HepG2 (cell line): ENCODE measurements at regions not wholly inside any gene's neighbourhood (a gene's known extent, or its start where the extent isn't known, plus 50 kb on each side); places are given as distances from the start of the nearest gene placed in this dataset.

ENCODE experiments used
- CEBPB ChIP-seq: IDR thresholded peaks from 2 replicates; pipeline ENCODE4 v1.6.1; 2011; ENCODE audit warnings: low read depth, low read length, improper control_type of control experiment, borderline replicate concordance
- SOX6 ChIP-seq, 2 experiments: fragments of 450-650 bp in 1 of 2; sonication (generic) in 1 of 2; formaldehyde crosslinking in 1 of 2; IDR thresholded peaks; 2 replicates each; pipeline versions ENCODE4 v1.4.0 to v1.6.1; 2017 to 2020; ENCODE audit warnings: antibody characterized with exemption in 1 of 2, mild to moderate bottlenecking in 1 of 2, missing genetic modification reagents in 1 of 2
- ZNF3 ChIP-seq: IDR thresholded peaks from 2 replicates; pipeline ENCODE4 v1.7.0; 2017; ENCODE audit warnings: inconsistent platforms

DNA sequence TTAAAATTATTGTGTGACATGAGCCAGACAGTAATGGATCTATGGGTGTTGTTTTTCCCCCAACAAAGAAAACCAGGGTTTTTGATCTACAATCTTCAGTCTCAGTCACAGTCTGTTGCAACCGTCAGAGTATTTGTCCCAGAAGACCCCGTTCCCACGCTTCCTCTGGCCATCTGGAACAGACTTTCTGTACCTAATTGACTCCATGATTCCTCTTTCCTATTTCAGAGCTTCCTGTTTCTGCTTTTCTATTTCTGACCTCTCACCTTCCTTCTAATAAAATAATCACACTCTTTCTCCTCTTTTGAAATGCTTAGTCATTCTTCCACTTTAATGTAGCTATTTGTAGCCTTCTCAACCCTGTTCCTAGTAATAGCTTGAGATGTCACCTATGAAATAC, 1044.8 kb downstream of the DTWD2 start:
- TF ChIP-seq SOX6 (IDR thresholded peaks at IDR 0.05) = no peak
- no peak for TF ChIP-seq SOX6 (CRISPR knock-in tag; IDR thresholded peaks at IDR 0.05)
- TF ChIP-seq CEBPB = no peak
- no peak for TF ChIP-seq ZNF3 (CRISPR knock-in tag)
